GM06990 (cell line): ENCODE measurements at regions not wholly inside any gene's neighbourhood (a gene's known extent, or its start where the extent isn't known, plus 50 kb on each side); places are given as distances from the start of the nearest gene placed in this dataset.
A peak's percentile ranks its signal among the peaks of the same experiment; 100 is the strongest.
"Not testable (repeated sequence)": the region's sequence is repeated elsewhere in the genome, so short reads cannot be mapped to it uniquely, and the experiment has no call there.

Source experiments
- DNase-seq: peaks from one replicate; pipeline ENCODE4 v3.0.0-alpha.2; 2011; ENCODE audit not compliant: insufficient read length; ENCODE audit errors: extremely low read depth
- H3K27me3 ChIP-seq: replicated peaks from 2 replicates; pipeline ENCODE4 v1.6.0; 2011; ENCODE audit warnings: low read length; ENCODE audit not compliant: control insufficient read depth, insufficient read depth
- H3K36me3 ChIP-seq: 2 replicates; pipeline ENCODE4 v1.5.1; 2011; ENCODE audit warnings: low read length; ENCODE audit not compliant: control insufficient read depth, insufficient read depth
- H3K4me3 ChIP-seq: replicated peaks from 2 replicates; pipeline ENCODE4 v1.5.1; 2011; ENCODE audit warnings: low read depth, mild to moderate bottlenecking, control low read depth, low read length
- CTCF ChIP-seq: IDR thresholded peaks from 2 replicates; pipeline ENCODE4 v1.5.1; 2011; ENCODE audit warnings: low read length, control low read depth, mild to moderate bottlenecking, inconsistent platforms; ENCODE audit not compliant: insufficient read depth, poor library complexity, severe bottlenecking

GRCh38 chr20:25863536-25864325, 167.1 kb upstream of the ZNF337 start:
- H3K4me3 ChIP-seq: peak overlapping the region; percentile 51
- no peaks in the 10 kb centered on the region; the same call in 1 of the 2 replicates for H3K27me3 ChIP-seq
- no peaks in the 10 kb centered on the region for H3K36me3 ChIP-seq
- DNase-seq: no peak
- no peak for TF ChIP-seq CTCF

- H3K27me3 ChIP-seq, H3K36me3 ChIP-seq: not testable (repeated sequence)
- H3K4me3 ChIP-seq: peak overlapping the region; percentile 51
- DNase-seq: peak; percentile 79
Observed at GRCh38 chr20:25862967-25863530, 166.4 kb upstream of the ZNF337 start.

DNA sequence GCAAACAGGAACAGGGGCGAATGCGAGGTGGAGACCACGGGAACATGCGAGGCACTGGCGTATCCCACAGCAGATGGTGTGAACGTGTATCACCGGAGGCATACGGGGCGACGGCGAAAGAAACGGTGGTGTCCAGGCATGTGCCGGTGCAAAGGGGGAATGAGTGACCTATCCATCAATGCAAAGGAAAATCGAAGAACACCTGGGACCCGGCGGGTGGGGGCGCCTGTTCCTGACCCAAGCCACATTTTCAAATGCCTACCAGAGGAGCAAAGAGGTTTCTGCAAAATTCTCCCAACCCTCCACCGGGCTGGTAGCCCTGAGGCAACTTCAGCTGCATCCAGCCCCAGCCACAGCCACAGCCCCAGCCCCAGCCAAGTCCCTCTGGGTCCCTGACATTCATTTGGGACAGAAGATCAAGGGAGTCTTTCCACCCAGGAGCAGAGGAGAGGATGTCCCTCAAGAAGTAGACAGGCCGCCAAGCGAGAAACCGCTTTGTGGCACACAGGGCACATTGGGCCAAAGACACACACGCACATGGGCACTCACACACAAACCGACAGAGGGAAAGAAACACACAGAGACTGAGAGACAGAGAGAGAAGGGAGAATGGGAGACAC, 164.0 kb upstream of the ZNF337 start:
- Histone ChIP-seq H3K36me3 (no peaks in the 10 kb centered on the region), H3K4me3 (no peak overlapping the region), H3K27me3 (no peaks in the 10 kb centered on the region; the same call in 1 of the 2 replicates)
- DNase-seq: no peak
- no peak for TF ChIP-seq CTCF

DNA sequence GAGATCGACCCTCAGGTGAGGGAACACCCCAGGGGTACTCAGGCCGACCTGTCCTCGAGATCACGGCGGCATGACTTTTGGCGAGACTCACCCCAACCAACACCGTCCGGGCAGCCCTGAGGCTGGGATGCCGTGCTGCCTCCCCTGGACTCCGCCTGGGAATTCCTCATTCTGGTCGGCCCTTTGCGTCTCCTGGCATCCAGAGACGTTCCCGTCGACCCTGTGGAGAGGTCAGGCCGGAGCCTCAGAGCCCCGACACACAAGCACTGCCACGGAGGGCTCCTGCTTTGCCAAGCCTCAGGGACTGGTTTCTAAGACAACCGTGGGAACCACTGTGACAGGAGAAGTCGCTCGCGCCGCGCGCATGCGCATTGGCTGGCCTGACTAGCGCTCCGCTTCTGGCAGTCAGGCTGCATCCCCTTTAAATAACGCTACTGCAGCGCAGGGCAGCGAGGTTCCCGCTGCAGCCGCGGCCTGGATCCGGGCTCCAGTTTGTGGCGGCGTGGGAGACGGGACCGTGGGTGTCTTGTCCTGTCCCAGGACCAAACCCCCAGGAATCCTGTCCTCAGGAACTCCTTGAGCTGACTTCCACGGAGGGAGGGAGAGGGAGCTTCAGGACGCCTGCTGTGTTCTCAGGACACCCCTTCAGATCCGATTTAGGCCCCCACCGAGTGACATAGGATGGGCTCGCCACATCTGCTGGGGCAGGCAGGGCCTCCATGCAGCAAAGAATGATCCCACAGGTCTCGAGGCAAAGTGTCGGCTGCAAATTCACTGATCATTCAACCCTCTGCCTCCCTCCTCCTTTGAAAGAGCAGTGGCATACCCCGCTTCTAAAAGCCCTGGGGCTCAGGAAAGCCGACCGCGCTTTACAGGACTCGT, 163.2 kb upstream of the ZNF337 start:
- Histone ChIP-seq H3K27me3 (no peaks in the 10 kb centered on the region; the same call in 1 of the 2 replicates), H3K4me3 (no peak overlapping the region; the same call in 1 of the 2 replicates), H3K36me3 (no peaks in the 10 kb centered on the region)
- peak; percentile 29 for DNase-seq
- TF ChIP-seq CTCF: no peak

DNA sequence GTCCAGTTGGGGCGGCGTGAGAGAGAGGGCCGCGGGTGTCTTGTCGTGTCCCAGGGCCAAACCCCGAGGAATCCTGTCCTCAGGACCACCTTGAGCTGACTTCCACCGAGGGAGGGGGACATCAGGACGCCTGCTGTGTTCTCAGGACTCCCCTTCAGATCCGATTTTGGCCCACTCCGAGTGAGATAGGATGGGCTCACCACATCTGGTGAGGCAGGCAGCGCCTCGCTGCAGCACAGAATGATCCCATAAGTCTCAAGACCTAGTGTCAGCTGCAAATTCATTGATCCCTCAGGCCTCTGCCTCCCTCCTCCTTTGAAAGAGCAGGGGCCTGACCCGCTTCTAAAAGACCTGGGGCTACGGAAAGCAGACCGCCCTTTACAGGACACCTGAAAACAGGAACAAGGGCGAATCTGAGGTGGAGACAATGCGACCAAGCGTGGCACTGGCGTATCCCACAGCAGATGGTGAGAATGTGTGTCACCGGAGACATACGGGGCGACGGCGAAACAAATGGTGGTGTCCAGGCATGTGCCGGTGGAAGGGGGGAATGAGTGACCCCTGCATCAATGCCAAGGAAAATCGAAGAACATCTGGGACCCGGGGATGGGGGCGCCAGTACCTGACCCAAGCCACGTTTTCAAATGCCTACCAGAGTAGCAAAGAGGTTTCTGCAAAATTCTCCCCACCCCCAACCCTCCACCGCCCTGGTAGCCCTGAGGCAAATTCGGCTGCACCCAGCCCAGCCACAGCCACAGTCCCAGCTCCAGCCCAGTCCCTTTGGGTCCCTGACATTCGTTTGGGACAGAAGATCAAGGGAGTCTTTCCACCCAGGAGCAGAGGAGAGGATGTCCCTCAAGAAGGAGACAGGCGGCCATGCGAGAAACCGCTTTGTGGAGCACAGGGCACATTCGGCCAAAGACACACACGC, 162.1 kb upstream of the ZNF337 start:
- DNase-seq: no peak
- TF ChIP-seq CTCF: no peak
- no peaks in the 10 kb centered on the region; the same call in 1 of the 2 replicates for H3K27me3 ChIP-seq
- H3K4me3 ChIP-seq: peak overlapping the region; percentile 37; the same call in 1 of the 2 replicates
- no peaks in the 10 kb centered on the region for H3K36me3 ChIP-seq

- DNase-seq, H3K4me3 ChIP-seq, H3K36me3 ChIP-seq, H3K27me3 ChIP-seq: not testable (repeated sequence)
Observed at GRCh38 chr20:25857091-25857788, 160.6 kb upstream of the ZNF337 start.
